ENCODE measurements at regions not wholly inside any gene's neighbourhood (a gene's known extent, or its start where the extent isn't known, plus 50 kb on each side); places are given as distances from the start of the nearest gene placed in this dataset.

DNA sequence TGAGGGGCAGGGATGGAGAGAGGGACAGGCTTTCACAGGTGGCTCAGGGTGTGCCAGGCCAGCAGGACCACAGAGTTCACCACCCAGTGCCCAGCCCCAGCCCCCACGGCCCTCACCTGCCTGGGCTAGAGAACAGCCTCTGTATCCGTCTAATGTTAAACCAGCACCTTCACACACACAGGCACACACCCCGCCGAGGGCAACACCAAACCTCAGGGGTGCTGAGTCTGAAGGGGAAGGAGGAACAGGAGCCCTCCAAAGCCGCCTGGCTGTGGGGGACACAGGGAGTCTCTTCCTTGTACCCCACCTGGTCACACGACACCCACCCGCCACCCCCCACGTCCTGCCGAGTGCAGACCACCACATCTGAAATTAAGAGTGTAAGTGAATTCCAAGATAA, 205.8 kb upstream of the SALL3 start:
- TF ChIP-seq, protein P1, sequence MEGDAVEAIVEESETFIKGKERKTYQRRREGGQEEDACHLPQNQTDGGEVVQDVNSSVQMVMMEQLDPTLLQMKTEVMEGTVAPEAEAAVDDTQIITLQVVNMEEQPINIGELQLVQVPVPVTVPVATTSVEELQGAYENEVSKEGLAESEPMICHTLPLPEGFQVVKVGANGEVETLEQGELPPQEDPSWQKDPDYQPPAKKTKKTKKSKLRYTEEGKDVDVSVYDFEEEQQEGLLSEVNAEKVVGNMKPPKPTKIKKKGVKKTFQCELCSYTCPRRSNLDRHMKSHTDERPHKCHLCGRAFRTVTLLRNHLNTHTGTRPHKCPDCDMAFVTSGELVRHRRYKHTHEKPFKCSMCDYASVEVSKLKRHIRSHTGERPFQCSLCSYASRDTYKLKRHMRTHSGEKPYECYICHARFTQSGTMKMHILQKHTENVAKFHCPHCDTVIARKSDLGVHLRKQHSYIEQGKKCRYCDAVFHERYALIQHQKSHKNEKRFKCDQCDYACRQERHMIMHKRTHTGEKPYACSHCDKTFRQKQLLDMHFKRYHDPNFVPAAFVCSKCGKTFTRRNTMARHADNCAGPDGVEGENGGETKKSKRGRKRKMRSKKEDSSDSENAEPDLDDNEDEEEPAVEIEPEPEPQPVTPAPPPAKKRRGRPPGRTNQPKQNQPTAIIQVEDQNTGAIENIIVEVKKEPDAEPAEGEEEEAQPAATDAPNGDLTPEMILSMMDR (IDR thresholded peaks at IDR 0.05 in 8 of 11, conservative IDR thresholded peaks at IDR 0.05 in 3 of 11) = no peak
- no peak for TF ChIP-seq POLR2A (IDR thresholded peaks at IDR 0.05)

All from spleen (tissue), 7 donors.